ENCODE measurements at regions not wholly inside any gene's neighbourhood (a gene's known extent, or its start where the extent isn't known, plus 50 kb on each side); places are given as distances from the start of the nearest gene placed in this dataset.
"Not testable (repeated sequence)": the region's sequence is repeated elsewhere in the genome, so short reads cannot be mapped to it uniquely, and the experiment has no call there.

DNA sequence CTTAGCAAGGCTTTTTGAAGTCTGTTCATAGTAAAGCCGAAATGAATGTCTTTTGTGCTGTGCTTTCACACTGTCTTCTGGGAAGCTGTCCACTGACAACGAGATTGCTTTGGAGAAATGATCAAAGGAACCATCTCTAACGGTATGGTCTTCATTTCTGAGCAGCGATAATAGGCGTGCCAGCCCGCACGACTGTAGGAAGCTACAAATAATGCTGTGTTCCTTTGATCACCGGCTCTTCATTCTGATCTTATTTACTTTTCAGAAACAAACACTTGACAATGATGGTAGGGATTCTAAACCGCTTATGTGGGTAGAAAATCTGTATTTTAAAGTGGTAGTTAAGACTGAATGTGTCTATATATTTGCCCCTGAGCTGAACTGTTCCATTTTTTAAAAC lies 306.6 kb upstream of the EXOC2 start:
- DNase-seq (ENCODE audit: low read depth) = no peak

GRCh38 chr6:998551-998950 lies 305.6 kb upstream of the EXOC2 start:
- DNase-seq (ENCODE audit: low read depth) = no peak

- DNase-seq (ENCODE audit: low read depth) = no peak
These were observed 303.4 kb upstream of the EXOC2 start for GRCh38 chr6:996271-996852.

- no peak for DNase-seq (ENCODE audit: low read depth)
These were observed 298.3 kb upstream of the EXOC2 start for GRCh38 chr6:991192-991591.

- no peak for DNase-seq (ENCODE audit: low read depth)
These were observed 291.1 kb upstream of the EXOC2 start for GRCh38 chr6:984031-984430.

- DNase-seq (ENCODE audit: low read depth) = no peak
These were observed 286.2 kb upstream of the EXOC2 start for GRCh38 chr6:978937-979685.

GRCh38 chr6:977226-977625 lies 284.3 kb upstream of the EXOC2 start:
- not testable (repeated sequence) for DNase-seq (ENCODE audit: low read depth)

DNA sequence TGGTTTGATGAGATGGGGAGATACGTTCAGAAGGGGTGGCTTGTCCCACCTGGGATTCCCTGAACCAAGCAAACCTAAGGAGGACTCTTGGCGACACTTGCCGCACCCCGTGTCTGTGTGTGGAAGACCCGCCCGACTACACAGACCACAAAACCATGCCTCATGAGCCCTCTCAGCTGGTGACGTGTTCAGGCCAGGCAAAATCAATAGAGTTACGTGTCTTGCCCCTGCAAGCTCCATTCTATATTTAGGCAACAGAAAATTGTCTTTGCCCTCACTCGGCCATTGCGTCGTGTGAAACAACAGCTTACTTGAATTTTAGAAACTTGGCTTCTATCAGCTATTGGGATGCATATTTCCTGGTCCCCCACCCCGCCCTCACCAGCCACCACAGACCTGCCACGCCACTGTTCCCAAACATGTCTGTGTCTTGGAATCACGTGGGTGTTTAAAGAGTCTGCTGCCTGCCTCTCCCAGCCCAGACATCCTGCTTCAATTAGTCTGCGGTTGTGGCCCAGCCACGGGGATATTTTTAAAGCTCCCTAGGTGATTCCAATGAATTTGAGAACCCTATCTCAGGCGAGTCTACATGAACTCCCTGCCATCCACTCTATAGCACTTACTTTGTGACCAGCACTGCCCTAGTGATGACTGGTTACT lies 279.2 kb upstream of the EXOC2 start:
- no peak for DNase-seq (ENCODE audit: low read depth)

GRCh38 chr6:968791-969190 lies 275.9 kb upstream of the EXOC2 start:
- no peak for DNase-seq (ENCODE audit: low read depth)

DNA sequence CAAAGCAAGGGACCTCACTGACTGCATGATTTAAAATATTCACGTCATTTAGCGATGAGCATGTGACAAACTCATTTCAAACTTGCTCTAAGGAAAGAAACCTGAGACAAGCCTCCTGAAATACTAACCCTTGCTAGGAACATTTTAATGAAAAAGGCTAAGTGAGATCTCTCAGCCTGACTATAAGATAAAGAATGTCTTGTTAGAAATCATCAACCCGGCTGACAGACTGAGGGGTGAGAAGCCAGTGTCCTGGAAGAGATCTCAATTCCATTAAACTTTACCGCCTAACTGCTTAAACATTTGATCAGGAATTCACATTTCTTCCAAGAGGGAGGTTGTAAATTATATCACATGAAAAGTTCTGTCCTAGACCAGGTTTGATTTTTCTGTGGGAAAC lies 274.8 kb upstream of the EXOC2 start:
- DNase-seq (ENCODE audit: low read depth) = no peak

DNA sequence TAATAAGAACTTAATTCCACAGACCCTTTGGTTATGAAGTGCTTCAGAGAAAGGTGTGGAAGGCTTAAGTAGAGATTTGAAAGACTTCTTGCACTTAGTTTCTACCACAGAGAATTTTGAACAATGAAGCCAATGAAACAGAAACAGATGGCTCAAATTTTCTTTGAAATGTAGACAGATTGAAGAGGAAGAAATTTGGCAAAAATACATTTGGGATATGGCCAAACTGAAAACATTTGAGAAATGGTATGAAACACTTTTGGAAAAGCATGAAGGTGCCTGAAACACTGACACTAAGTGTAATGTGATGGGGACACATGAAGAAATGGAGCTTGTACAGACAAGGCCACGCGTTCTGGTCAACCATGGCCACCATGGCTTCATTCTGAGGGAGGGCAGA lies 272.4 kb upstream of the EXOC2 start:
- DNase-seq (ENCODE audit: low read depth) = no peak

GRCh38 chr6:963456-963855 lies 270.5 kb upstream of the EXOC2 start:
- DNase-seq (ENCODE audit: low read depth) = no peak

DNA sequence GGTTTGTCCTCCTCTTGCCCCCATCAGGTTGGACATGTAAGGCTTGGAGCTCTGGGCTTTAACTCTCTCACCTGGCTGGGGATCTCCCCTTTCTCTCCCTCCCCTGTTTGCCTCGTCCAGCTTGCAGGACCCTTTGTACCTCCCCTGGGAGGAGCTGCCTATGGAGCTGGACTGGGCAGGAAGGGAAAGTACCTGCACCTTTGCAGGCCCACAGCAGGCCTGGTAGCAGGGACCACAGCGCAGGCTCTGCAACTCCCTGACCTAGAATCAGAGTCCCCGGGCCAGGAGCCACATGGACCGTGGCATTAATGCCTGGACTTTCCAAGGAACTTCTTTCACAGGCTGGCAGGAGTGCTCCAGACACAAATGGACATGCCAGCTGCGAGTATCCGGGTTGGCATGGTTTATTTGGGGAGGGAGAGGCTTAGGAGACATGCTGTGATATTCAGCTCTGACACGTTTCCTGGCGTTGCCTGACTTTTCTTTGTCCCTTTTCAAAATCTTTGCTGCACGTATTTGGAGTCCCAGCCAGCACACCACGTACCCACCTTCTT lies 268.5 kb upstream of the EXOC2 start:
- DNase-seq (ENCODE audit: low read depth) = no peak

- no peak for DNase-seq (ENCODE audit: low read depth)
These were observed 267.4 kb upstream of the EXOC2 start for GRCh38 chr6:960356-960755.

DNA sequence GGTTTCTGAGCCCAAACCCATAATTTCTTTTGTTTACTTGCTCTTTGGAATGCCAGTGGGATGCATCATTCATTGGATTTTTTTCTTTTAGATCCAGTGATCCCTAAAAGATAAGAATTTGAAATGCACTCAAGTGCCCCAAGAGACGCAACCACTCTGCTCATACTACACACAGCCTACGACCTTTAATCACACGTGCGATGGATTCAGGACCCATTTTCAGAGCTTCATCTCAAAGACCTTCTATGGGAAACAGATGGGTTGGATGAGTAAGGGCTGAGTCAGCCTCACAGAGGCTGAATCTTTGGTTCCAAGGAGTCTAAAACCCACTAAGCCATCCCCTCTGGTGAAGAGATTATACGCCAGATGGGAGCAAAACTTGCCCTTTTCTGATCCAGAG lies 265.5 kb upstream of the EXOC2 start:
- peak; percentile 71 for DNase-seq (ENCODE audit: low read depth)

- DNase-seq (ENCODE audit: low read depth) = no peak
These were observed 258.7 kb upstream of the EXOC2 start for GRCh38 chr6:951399-952181.

DNA sequence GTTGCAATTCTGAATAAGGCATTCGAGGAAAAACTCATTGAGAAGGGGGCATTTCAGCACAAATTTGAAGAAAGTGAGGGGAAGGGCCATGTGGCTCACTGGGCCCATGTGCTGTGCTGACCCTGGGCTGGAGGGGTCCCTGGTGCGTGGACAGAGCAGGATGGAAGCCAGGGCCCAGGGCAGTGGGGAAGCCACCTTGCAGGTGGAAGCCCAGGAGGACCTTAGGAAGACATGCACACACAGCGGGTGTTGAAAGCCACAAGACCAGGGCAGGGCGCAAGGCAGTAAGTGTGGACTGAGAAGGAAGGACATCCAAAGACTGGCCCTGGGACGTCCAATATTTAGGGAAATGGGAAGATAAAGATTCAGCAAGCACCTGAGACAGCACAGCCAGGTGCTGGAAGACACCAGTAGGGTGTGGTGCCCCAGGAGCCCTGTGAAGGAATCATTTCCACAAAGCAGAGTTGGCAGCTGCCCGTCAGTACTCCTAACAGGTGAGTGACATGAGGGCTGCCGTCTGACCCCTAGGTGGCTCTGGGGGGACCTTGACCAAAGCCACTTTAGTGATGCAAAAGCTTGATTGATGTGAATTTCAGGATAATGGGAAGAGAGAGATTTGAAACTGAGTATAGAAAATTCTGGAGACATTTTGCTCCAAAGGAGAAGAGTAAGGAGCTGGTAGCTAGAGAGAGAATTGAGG lies 254.4 kb upstream of the EXOC2 start:
- DNase-seq (ENCODE audit: low read depth) = no peak

- DNase-seq (ENCODE audit: low read depth) = no peak
These were observed 253.6 kb upstream of the EXOC2 start for GRCh38 chr6:946546-946945.

GRCh38 chr6:939526-940252 lies 246.8 kb upstream of the EXOC2 start:
- DNase-seq (ENCODE audit: low read depth) = no peak

DNA sequence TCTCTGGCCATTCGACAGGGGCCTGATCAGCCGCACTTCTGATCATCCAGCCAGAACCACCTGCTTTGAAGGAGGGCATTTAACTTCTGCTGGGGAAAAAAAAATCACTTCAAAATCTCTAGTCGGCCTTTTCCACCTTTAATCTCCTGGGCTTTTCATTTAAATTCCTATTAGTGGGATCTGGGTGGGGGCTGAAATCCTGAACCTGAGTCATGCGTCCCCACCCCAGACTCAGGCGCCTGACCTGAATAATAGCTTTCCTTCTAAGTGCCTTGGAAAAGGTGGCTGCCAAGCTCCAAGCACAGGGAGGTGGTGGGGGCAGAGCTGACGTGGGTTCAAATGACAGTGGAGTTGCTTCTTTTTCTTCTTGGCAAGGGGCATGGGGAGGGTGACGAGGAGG lies 246.0 kb upstream of the EXOC2 start:
- DNase-seq (ENCODE audit: low read depth) = no peak

GRCh38 chr6:938271-938905 lies 245.4 kb upstream of the EXOC2 start:
- no peak for DNase-seq (ENCODE audit: low read depth)
